NCI-H2171 treated with DMSO at 0.1 percent for 48 hours (cell line): ENCODE measurements at regions not wholly inside any gene's neighbourhood (a gene's known extent, or its start where the extent isn't known, plus 50 kb on each side); places are given as distances from the start of the nearest gene placed in this dataset.

ENCODE experiments used
- DNase-seq: peaks from one replicate; lab custom pipeline; 2025; lab: John Stamatoyannopoulos, UW

DNA sequence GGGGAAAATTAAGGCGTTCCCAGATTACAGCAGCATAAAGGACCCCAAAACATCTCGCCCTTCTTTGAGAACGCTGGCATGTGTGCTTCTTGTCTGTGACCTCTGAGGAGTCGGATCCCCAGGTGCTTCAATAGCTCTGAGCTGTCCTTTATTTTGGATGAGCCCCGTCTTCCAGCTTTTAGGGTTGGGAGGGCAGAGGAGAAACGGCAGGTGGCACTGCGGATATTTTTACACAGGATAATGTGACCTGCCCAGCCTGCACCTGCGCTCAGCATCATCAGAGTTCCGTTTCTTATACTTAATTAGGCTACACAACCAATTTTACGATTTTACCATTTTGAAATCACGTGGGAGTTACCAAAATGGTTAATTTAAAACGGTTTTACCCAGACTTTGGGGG, 147.7 kb upstream of the RPS6KA2 start:
- no peak for DNase-seq

DNA sequence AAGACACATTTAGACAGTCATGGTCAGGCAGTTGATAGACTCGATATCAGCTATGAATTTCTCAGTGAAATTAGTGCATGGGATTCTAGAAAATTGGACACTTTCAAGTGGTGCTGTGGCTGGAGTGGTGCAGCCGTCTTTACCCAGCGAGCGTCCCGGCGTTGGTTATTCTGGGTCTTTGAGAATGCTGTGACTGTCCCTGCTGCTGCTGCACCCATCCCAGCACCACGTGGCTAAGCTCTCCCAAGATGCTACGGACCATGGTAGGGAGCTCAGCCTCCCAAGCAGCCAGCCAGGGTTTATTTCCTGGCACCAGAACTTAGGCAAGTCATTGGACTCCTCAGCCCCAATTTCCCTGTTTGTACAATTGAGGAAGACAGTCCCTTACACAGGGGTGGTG, 147.2 kb upstream of the RPS6KA2 start:
- no peak for DNase-seq

DNA sequence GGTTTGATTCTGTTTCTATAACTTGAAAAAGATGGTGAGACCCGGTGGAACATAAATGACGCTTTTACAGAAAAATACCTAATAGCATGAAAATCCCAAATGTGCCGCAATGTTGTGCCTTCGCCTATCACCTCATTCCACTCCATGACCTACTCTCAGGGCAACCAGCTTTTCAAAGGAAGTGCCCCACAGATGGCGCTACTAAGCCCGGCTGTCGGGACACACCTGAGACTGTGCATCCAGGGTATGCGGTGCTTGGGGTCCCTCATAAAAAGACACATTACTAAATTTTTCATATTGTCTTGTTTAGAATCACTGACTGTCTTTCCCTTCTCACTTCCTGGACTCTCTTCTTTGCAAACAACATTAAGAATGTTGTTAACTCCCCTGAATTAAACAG, 145.5 kb upstream of the RPS6KA2 start:
- DNase-seq: no peak

DNA sequence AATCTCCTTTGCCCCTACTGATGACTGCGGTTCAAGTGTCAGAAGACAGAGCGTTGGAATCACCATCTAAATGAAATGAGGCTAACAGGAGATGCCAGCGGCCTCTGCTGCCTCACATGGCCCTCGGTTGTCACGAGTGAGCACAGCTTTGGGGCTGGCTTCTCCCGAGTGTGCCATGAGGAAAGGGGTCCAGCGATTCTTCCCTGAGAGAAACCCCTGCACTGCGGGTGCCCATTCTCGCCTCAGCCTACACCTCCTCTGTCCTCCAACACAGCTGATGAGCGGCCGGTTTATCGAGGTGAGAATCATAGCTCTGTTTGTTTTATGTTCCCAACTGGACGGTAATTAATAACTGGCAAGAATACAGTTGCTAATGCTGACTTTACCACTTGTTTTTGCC, 144.7 kb upstream of the RPS6KA2 start:
- no peak for DNase-seq

DNA sequence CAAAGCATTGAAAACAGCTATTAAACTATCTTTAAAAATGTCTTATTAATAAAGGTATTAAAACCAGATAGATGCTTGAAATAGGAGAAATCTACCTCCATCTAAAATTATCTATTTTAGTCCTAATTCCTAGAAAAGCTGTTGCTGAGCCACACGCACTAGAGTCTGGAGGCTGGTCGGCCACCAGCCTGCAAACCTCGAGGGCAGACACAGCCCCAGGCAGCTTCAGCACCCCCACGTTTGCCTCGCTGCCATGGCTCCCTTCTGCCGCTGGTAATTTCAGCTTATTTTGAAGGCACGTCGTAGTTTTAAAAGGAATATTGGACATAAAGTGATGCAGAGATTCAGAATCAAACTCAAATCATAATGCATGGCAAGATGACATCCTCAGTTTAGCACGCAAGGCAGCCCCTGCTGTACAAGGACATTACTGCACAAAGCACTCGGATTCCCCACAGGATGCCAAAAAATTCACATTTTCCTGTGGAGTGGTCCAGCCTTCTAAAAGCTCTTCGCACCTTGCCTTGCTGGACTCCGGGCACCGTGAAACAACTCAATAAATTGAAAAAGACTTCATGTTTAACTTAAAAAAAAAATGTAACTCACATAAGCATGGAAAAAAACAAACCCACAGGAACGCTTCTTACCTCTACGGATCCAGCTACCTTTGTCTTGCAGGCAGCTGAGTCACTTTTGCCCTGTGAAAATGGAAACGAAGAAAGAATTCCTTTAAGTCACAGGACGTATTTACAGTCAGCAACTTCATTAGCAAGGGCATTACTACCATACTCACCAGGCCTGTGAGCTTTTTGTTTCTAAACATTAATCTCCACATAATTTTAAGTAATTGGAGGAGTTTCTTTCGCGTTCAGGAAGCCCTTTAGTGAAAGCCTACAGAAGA, 143.4 kb upstream of the RPS6KA2 start:
- DNase-seq: no peak

DNA sequence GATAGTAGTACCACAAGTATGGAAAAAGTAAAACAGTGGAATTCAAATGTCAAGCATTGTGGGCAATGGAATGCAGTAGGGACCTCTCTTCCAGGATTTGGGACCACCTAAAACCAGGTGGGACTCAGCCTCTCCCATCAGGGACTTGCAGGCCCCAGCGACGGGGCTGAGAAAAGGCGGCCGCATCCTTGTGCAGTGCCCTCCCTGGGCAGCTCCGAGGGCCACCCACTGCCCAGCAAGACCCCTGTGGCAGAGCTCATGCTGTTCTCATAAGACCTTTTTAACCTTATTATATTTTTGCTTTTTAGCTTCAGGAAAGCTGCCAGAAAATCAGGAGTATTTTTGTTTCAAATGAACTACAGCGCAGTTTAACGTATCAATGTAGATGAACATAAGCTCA, 142.6 kb upstream of the RPS6KA2 start:
- no peak for DNase-seq

DNA sequence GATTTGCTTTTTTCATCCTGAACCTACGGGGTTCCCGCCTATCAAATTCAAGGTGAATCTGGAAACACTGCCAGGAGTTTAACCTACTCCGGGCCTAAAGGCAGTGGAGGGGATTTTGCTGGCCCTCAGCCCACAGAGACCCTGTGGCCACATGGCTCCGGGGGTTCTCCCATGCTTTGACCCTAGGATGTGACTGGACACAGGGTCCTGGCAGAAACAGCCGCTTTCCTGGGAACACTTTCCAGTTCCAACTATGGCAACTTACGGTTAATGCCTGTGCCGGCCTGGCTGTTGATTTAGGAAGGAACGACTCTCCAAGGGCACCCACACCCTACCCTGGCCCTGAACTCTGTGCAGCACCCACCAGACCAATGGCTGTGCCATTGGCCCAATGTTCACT, 141.7 kb upstream of the RPS6KA2 start:
- no peak for DNase-seq

DNA sequence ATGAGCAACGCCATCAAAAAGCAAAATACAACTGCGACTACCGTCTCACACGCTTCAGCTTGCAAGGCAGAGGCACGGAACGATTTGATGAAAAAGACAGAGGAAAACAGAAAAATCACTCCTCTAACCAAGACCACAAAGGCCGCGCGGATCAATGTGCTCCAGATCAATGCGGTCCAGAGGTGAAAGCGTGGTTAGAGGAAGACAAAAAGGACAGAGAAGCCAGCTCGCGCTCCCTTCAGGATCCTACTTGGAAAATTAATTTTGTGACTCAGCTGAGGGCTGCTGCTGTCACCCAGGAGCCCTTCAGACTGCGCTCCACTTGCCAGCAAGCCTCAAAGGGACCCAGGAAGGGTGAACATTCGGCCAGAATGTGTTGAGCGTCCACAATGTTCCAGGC, 140.2 kb upstream of the RPS6KA2 start:
- no peak for DNase-seq

DNA sequence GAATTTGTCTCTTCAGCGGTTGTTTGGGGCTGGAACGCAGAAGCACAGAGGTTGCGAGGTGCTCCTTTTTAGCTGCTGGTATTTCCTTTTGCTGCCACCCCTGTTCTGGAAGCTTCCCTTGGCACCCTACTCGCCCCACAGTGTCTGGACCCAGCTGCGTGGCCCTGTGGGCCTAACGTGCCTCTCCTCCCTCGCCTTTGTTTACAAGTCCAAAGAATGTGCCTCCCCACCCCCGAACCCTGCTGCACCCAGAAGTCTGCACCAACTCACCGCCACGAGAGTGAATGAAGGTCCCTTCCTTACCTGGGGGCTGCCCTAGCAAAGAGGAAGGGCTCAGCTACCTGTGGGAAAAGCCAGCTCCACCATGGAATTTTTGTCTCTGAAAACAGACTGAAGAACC, 139.7 kb upstream of the RPS6KA2 start:
- no peak for DNase-seq

DNA sequence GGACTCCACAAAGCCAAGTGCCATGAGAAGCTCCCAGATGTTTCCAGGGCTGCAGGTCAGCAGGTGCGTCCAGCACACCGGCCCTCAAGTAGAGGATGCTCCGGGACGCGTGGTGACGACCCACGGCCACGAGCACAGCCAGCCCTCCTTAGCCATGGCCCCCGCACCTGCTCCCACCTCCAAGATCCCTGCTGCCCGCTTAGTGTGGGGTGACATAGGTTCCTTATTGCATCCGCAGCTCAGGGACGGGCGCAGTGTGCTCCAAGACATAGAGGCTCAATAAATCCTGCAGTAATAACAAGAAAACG, 138.1 kb upstream of the RPS6KA2 start:
- DNase-seq: no peak

DNA sequence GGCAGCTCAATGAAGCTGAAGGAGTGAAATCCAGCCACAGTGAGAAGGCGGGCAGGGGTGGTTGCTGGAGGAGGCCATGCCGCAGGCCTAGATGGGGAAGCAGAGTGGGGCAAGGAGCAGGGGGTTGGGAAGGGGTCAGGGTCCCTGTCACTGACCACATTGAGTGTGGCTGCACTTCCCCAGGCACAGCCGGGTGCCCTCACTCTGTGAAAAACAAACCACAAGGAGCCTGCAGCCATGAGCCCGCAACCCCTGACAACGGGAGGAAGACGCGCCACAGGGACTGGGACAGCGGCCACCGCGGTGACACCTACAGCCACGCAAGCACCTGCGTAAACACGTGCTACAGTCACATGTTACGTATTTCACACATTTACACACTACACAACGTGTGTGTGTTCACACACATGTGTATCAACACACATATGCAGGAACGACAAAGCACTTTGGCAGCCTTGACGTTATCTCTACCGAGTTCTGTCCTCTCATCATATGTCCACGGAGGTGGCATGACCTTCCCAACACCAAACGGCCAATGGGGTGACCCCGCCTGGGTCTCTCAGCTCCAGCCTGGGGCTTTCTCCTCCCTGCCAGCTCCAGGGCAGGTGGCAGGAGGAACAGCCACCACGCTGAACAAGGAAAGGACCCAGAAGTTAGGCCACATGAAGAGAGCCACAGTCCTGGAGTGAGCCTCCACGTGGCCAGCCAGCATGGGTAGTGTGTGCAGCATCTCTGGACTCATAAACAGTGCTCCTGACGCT, 137.6 kb upstream of the RPS6KA2 start:
- DNase-seq: no peak

DNA sequence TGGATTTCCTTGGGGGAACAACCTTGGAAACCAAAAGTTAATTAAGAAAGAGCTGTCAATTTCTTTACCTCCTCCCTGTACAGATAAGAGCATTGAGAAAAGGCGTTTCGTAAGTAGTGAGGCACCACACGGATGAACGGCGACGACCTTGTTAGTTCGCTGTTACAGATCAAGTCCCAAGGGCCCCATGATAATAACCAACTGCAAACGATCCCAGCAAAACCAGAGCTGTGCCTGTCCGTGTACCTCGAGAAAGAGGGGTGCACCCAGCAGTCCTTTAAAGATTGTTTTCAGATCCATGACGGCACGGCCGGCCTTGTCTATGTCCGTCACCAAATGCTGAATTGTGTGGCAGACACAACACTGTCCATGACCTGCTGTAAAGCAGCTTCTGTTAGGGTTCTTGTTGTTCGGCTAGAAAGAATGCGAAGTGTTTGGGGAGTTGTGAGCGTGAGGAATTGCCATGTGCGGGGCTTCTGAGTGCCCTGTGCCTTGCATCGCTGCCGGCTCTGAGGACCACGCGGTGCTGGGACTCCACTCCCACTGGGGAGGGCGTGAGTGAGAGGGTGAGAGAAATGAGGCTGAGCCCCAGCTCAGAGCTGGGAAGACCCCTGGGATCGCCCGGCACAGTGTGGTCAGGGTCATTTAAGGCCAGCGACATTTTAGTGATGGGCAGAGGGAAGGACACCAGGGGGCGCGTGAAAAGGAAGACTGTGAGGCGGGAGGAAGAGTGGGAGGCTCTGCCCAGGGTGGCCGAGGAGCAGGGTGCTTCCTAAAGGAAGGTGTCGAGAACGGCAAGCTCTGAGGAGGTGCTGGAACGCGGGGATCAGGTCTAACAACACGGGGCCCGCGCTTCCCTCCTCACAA, 136.8 kb upstream of the RPS6KA2 start:
- no peak for DNase-seq

DNA sequence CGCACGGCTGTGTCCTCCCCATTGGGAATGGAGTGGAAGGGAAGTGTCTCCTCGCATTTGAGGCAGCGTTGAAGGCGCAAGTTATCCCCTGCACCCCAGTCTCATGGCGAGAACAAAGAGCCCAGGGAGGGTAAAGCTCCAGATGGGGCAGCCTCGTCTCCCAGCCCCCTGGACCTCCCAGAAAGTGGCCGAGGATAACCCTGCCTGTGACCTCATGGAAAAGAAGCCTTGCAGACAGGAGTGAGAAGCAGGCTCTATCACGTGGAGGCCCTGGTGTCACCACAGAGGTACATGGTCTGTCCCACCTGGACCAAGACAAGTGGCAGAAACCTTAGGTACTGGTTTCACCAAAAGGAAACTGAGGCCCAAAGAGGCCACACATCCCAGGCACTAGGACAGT, 134.8 kb upstream of the RPS6KA2 start:
- DNase-seq: no peak

DNA sequence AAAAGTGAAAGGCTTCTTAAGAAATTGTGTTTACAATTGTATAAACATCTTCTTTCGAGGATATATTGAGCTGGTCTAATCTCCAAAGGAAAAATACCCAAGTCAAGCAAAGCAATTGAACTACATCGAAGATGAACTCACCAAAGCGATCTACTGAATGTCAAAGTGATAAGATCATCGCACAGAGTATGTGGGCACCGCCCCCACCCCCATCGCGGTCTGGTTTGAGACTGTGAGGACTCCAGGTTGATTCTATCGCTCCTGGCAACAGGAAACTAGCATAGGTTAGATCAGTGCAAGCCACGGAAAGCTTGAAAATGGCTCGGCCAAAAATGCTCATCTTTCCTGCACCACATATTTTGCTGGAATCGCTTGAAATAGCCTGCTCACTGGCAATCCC, 133.2 kb upstream of the RPS6KA2 start:
- DNase-seq: no peak

DNA sequence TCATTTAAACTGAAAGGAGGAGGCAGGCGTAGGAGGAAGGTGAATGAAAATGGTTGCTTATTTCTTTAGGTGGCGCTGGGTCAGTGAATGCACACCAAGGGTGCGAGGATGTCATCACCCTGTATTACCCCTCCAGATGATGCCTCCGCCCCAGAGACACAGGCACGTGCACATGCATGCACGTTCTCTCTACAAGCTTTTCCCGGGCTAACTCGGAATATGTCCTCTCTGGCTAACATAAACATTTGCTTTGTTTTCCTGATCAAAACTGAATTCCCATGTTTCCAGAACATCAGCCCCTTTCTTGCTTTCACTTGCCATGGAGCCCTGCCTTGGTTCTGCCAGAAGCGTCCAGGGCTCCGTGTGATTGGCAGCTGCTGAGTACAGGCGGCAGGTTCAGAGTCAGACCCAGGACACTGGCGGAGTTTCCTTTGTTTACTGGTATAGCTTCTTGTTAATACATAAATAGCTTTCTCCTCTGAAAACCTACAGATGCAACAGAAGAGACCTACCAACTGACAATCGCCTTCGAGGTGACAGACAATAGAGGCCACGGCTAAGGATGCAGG, 131.2 kb upstream of the RPS6KA2 start:
- no peak for DNase-seq

DNA sequence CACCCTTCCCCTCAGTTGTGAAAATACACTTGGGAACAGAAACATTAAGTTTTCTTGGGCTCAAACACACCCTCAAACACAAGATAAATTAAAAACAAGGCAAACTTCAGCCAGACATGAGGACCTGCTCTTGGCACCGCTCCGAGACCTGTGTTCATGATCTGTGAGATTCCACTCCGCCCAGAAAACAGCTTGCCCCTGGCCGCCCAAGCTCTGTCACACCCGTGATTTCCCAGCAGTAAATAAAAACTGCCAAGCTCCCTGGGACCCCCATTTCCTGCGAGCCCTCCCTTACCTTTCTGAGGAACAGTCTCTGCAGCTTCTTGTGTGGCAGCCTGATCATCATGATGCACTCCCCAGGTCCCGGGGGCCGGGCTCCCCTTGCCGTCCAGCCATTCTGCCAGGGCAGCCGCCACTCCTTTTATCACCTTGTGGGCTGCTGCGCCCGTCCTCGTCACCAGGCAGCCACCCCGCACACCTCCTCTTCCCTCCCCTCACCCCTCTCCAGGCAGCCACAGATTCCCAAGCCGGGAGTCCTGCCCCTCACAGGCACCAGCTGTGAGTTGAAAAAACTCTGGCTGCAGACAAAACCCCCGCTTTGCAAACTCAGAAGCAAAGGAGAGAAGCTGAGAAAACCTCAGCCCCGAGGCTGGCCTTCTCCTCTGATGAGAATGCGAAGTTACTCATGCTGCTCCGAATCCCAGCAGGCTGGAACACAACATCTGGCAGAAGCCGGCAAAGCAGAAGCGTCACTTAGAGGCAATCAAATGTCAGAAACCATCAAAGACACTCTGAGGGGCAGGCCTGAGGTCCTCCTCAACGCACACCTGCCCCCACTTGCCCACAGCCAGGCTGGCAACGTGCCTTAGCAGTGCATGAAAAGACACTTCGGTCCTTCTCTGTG, 130.4 kb upstream of the RPS6KA2 start:
- peak; percentile 33 for DNase-seq

DNA sequence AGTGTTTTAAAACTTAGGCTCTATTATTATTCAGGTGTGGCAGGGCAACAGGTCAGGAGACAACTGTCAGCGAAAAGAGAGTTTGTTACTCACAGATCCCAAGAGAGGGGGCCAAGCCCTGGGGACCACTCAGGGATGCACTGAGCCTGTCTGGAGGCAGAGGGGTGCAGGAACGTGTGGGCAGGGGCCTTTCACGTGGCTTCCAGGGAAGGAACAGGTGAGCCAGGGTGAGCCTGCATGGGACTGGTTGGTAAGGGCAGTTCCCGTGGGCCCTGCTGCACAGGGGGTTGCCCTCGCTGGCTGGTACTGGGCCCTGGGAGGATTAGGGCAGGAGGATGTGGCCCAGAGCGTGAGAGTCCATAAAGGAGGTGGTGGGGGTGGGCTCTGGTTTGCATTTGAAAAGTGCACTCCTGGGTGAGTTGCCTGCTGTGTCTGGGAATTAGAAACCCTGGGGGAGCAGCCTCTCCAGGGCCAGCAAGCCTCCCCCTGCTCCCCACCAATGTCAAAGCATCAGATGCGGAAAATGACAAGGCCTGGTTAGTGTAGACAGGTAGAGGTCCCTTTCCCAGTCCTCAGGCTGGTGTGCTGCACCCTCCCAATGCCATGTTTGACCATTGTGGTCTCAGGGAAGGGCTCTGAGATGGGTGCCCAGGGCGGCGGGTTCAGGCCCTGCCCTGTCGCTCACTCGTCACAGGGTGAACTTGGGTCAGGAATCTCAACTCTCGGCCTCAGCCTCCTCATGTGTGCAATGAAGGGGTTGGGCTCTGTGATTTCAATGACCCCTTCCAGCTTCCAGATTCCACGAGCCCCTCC, 127.4 kb upstream of the RPS6KA2 start:
- no peak for DNase-seq

DNA sequence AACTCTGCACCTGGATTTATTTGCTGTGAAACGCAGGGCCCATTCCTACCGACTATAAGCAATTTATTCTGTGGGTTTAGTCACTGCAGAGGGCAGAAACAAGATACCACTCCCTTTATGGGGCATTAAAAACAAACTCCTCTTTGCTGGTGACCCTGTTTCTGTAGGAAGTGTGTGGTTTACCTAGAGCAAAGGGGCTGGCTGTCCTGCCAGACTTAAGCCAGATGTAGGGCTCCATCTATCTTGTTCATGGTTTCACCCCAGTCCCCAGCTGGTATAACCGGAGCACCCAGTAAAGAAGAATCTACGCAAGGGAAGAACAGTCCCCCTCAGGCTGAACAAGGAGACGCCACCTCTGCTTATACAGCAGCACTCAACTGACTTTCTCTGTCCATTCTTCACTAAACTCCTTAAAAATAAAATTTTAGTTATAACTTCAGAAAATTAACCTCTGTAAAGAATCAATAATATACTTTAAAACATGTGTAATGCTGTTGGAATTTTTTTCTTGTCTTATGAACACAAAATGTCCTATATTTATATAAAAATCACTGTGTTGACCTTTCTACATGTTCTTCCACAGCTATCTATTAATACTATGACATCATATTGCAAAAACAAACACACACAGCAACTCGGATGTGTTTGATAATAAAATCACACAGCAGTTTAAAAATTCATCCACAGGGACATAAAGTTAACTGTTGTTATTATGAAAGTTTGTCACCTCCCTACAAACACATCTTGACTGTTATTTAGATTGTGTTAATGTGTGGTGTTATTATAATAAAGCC, 126.1 kb upstream of the RPS6KA2 start:
- DNase-seq: no peak

DNA sequence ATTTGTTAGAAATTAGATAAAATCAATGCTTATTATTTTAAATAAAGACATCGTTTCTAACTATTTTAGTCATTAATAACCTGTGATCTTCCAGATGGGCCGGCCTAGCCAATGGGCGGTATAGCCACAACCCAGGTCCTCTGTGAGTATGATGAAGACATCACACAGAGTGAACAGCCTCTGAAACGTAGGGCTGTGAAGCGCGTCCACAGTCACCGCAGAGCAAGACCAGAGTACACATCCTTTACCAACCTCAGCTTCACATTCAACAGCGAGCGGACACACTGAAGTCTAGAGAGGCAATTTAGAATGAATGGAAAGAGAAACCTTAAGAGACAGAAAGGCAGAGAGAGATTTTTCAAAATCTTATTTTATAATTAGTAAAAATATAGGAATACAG, 125.0 kb upstream of the RPS6KA2 start:
- no peak for DNase-seq
